ENCODE measurements at regions not wholly inside any gene's neighbourhood (a gene's known extent, or its start where the extent isn't known, plus 50 kb on each side); places are given as distances from the start of the nearest gene placed in this dataset.
A peak's percentile ranks its signal among the peaks of the same experiment; 100 is the strongest.

DNA sequence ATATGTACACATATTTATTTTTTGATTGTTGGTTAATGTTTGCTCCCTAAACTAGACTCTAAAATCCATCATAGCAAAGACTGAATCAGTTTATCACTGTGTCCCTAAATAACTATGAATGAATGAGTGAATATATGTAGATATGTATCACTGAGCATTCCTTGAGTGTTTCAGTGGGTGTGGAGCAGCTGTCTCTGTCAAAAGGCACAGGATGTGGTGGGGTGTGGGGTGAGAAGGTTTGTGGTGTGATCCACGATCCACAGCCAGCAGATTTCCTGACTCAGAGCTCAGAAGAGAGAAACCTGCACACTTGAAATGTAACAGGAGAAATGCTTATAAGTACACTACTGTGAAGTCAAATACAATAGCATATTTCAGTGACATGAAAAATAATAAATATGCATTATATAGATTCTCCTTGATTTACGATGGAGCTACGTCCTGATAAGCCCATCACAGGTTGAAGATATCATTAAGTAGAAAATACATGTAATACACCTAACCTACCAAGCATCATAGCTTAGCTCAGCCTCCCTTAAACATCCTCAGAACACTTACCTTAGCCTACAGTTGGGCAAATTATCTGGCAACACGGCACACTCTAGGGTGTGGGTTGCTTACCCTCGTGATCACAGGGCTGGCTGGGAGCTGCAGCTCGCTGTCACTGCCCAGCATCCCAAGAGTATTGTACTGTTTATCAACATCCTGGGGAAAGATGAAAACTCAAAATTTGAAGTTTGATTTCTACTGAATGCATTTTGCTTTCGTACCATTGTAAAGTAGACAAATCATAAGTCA, 287.0 kb downstream of the GAS1 start:
- DNase-seq = peak in 1 of 3 donors; percentile 75

DNA sequence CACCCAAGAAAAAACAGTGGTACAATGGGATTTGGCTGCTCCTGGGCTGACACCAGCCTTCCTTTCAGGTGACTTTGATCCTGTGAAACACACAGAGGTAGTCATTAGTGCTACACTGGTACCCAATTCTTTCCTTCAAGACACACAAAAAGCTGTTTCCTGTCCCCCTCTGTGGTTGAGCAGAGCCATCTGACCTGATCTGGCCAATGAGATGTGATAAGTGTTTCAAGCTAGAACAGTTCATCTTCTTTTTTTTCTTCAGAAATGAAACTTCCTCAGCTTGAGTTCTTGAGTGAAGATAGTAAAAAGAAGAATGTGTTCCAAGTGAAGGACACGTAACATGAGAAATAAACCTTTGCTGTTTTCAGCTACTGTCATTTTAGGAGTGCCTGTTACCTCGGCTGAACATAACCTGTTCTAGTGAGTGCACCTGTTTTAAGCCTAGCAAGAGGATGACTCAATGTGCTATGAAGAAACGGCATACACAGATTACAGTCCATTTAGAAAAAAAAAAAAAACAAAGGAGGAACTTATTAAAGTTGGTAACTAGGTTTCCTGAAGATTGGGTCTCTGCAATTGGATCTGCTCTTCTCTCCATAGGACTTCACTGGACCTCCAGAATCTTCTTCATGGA, 287.8 kb downstream of the GAS1 start:
- DNase-seq = no peak

DNA sequence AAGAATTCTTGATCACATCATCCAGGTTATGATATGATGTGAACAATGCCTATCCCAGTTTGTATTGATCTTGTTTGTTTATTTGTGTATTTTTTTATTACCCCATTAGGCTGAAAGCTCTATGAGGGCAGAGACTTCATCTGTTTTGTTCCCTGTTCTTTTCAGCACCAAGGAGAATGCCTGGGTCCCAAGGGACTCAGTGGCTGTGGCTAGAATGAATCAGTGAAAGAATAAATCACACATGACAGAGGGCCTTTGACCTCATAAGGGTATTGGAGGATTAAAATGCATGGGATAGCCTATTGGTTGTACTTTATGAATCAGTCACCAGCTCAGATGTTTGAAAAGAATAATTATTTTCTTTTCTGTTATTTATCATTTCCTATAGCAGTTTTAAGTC, 292.2 kb downstream of the GAS1 start:
- DNase-seq = peak in 1 of 3 donors; percentile 32

DNA sequence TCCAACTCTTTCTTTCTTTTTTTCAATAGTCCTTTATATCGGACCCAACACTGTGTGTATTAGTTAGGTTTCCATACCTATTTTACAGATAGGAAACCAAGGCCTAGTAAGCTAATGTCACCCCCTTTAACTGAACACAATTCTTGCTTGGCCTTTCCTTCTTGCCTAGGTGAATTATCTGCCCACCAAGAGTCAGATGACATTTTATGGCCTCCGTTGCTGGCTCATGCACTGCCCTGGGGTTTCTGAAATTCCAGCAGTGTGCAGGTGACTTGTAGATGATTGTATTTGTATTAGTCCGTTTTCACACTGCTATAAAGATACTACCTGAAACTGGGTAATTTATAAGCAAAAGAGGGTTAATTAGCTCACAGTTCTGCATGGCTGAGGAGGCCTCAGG, 293.8 kb downstream of the GAS1 start:
- no peak for DNase-seq

DNA sequence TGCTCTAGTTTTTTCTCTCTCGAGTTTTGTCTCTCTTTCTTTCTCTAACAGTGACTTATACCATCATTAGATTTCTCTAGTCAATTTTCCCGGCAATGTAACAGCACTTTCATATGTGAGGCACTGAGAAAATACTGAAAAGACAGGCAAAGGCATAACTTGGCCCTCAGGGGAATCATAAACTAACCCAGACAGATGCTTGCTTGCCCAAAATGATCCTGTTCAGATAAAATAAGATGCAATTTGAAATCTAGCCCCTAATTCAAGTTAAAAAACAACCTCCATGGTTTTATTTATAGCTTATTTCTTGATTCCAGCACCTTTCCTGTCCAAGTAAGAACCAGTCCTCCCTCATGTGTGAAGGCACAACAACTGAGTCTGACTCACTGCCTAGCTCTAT, 294.6 kb downstream of the GAS1 start:
- peak; percentile 18 to 69 (median 30) for DNase-seq

DNA sequence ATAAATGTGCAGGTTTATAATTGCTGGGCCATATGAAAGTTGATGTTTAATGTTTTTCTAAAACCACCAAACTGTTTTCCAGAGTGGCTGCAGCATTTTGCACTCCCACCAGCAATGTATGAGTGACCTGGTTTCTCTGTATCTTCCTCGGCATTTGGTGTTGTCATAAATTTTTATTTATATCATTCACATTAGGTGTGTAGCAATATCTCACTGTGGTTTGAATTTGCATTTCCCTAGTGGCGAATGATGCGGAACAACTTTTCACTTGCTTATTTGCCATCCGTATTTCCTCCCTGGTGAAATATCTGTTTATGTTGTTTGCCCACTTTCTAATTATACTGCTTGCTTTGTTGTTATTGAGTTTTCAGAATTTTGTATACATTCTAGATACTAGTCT, 295.7 kb upstream of the TUT7 start:
- no peak for DNase-seq

DNA sequence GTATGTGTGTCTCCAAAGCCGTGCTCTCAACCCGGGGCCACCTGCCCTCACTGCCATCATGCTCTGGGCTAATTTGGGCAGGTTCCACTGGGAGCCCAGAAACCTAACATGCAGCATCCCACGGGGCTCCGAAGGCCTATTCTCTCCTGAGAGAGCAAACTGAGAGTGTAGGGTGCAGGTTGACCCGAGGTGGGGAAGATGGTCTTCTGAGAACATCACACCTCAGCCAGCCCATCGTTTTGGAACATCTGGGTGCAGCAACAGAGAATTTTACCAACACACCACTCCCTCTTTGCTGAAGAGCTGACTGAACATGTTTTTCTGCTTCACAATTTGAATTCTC, 294.6 kb upstream of the TUT7 start:
- no peak for DNase-seq

DNA sequence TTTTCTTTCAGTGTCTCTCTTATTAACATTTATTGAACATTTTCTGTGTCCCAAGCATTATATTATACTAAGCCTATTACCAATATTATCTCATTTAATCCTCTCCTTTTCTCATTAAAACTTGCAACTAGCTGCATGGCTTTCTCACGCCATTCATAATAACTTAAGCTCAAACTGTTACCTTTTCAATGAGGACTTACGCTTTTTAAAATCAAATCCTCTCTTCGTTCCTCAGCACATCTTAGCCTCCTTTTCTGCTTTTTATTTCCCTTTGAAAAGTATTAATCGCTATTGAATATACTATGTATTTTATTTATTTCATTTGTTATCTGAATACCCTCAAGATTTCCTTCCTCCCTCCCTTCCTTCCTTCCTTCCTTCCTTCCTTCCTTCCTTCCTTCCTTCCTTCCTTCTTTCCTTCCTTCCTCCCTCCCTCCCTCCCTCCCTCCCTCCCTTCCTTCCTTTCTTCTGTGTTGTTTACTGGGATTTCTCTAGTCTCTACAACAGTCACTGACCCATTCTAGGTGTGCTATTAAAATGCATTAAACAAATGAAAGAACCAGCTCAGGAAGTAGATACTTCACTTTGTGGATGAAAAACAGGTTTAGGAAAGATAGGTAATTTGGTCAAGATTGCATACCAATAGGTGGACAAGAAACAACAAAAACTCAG, 294.1 kb upstream of the TUT7 start:
- no peak for DNase-seq

DNA sequence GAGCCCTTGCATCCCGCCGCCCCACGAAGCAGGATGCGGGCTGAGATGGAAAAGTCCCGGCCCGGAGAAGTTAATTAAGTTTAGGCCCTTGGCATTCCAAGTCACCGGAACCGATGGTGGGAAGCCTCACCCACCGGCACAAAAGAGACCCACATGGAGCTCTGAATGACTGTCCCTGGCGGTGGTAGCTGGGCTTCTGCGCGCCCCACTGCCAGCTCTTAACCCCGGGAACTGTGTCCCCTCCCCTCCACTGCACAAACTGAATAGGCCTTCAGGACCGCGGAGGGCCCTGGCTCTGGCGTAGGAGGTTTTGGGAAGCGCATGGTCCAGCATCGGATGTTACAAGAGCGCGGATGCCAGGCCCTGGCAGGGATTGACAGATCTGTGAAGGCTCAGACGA, 291.1 kb upstream of the TUT7 start:
- DNase-seq = no peak

DNA sequence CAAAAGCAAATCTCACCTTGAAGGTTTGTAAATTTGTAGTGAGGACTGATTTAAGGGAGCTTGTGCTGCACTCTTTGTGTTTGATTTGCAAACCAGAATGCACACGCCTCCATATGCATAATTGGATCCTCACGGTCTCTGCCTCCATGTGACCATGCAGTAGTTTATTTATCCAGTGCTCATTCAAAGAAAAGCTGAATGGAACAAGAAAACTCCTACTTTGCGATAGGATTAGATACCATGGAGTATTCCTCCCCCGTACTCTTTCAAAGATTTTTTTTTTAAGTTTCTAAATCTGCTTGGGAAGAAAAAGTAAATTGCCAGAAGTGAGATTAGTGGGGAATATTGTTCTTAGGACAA, 290.4 kb upstream of the TUT7 start:
- no peak for DNase-seq

DNA sequence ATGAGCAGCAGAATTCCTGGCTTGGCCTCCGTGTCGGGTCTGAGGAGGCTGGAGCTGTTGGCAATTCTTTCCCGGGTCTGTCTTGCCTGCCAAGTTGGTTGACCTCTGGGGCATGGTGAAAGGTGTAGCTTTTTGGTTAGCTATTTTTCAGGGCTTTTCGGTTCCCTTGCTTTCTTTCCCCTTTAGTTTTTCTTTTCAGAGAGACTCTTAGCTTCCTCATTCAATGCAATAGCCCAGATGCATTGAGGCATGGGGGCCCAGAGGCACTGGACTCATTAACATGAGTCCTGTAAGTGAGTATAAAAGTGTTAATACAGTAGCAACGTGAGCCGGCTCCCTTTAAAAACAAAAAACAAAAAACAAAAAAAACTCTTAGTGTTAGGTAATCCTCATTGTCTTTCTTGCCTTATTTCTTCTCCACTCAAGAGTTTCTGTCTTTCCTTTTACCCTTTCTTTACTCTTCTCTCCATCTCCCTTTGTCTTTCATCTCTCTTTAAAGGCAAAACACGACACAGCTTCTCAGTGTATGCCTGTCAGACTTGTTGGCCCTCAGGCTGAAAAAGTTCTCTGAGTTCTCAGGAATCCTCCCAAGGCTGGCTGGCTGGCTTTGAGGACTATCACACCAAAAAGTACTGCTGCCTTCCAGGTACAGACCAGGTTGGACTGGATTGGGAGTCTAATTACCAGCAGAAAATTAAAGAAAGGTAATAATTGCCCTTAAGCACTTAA, 289.9 kb upstream of the TUT7 start:
- DNase-seq = no peak

DNA sequence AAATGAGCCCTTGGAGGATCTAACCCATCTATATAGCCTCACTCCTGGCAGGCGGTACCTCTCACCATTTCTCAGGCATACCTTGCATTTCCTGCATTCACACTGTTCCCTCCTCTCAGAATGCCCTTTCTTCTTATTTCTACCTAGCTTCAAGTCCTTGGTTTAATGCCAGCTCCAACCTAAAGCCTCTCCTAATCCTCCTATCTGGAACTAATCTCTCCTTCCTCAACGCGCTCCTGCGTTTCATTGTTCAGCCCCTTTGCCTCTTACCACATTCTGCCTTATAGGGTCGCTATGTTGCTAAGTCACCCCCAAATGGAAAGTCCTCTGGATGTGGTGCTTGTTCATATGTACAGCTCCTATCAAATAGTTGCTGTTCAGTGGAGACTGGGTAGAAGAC, 288.5 kb upstream of the TUT7 start:
- no peak for DNase-seq

DNA sequence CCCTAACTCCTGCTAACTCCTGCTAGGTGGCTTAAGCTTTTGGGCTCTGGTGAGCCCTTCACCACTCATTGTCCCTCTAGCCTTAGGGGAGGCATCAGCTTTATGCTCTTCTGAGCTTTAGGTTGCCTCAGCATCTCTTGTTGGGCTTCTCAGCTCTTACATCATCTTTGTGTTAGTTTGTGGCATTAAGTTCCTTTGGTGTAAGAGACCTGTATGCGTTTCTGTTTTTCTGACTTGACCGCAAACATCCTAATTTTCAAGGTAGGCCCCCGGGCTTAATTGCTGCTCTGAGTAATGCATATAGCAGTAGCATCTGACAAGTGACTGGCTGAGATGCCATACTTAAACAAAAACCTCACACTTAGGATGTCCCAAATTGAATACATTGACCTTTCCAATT, 287.8 kb upstream of the TUT7 start:
- DNase-seq = no peak

DNA sequence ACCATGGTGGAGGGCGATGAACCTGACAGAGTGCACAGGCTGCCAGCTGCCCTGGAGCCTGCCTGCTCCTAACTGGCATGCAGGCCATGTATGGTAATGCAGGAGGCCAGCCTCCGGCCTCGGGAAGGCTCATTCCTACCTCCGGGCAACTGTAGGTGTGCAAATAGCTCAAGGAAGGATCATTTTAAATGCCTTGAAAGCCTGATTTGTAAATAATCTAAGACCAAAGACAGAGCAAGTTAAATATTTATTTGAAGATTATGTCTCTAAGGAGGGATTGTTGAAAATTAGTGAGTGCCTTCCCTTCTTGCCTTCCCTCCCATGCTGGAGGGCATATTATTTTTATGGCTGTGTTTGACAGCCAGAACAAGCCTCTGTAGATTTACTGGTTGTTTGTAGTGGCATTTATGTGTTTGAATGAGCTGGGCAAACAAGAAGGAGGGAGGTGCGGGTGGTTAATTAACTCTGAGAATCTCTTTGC, 285.7 kb upstream of the TUT7 start:
- DNase-seq = no peak

DNA sequence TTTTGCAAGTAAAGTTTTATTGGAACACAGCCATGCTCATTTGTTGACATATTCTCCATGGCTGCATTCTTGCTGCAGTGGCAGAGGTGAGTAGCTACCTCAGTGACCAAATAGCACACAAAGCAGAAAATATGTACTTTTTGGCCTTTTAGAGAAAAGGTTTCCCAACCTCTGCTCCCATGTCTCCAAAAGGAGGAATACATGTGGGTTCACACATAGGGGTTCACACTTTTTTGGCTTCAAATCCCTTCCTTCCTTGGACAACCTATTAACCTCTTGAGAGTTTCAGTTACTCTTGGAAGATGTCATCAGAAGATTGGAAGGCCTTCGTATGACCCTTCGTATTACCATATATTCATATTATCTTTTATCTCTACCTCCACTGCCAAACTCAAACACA, 285.1 kb upstream of the TUT7 start:
- no peak for DNase-seq

DNA sequence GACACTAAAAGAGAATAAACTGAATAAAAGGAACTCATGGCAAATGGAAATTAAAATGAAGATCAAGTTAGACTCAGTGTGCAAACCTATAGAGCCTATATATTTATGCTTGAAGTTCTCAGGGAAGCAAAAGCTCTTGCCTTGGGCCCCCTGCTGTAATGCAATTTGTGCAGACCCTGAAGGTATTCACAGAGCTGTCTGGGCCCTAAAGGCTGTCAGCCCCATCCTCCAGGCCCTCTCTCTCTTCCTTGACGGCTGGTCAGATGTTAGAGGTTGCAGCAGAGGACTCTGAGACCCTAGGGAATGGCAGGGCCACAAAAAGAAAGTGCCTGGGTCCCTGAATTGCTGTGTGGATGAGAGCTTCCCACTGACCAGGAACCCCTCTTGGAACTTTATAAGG, 283.9 kb upstream of the TUT7 start:
- DNase-seq = no peak

DNA sequence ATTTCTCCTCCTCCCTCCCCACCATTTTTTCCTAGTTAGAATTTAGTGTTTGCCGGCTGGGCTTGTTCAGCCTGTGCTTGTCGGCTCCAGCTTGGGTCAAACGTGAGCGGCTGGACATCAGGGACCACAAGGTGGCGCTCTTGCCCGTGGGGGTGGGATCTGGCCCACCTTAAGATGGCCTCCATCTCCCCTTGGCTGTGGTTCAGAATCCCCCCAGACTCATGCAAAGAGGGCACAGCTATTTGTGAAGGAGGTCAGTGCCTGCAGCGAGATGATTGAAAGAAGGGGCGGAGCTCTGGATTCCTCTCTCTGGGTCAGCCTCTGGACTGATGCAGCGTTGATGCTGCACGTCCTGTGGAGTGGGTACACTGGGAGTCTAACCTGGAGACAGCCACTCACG, 283.3 kb upstream of the TUT7 start:
- DNase-seq = peak in 1 of 3 donors; percentile 53

DNA sequence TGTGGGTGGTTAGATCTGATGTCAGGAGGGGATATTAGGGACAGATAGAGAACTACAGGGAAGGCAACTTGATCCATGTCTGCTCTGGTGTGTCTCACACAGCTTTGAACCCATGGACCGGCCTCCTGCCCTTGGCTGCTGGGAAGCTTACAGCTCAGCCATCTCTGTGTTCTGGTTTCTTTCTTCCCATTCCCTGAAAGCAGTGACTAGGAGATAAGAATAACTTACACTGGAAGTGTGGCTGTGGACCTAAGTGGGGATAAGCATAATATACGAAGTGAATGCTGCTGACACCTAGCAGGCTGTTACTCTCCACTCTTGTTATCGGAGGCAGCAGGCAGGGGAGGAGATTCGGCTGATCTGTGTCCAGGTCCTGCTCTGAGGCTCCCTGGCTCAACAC, 282.3 kb upstream of the TUT7 start:
- DNase-seq = no peak

DNA sequence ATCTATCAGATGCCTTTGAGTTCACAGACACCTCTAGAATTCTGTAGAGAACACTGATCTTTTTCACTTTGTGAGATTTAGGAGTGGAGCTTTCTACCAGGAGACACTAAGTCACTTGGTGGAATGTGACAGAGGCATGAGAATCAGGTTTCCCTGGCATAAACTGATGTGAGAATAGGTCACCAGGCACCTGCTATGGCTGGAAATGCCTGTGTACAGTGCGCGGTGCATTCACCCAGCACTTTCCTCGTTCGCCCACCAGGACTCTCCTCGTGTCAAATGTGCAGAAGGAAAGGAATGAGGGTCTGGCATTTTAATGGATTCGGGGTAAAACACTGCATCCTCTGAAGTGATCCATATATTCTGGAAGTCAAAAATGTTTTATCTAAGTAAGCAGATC, 281.8 kb upstream of the TUT7 start:
- no peak for DNase-seq

DNA sequence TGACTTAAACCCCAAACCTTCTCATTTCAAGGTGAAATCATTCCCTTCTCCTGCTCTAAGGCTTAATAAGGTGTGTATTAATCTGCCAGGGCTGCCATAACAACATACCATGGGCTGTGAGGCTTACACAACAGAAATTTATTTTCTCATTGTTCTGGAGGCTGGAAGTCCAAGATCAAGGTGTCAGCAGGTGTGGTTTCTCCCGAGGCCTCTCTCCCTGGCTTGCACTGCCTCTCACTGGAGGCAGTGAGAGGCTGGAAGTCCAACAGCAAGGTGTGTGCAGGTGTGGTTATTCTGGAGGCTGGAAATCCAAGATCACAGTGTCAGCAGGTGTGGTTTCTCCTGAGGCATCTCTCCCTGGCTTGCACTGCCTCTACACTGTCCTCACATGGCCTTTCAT, 280.3 kb upstream of the TUT7 start:
- DNase-seq = no peak

DNA sequence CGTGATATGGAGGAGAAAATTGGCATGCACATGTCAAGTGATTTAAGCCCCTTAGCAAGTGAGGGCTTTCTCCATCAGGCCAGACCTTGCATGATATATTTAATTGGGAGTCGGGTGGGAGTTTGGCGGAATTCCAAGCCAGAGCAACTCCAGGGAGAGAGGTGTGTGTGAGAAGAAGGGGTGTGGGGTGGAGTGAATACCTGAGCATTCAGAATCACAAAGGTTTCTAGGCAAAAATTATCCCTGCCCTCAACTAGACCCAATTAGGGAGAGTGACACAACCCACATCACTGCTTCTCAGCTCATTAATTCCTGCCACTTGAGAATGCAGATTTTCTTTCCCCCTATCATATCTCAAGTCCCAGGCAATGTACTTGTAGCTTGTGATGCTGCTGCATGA, 279.7 kb upstream of the TUT7 start:
- DNase-seq = no peak

DNA sequence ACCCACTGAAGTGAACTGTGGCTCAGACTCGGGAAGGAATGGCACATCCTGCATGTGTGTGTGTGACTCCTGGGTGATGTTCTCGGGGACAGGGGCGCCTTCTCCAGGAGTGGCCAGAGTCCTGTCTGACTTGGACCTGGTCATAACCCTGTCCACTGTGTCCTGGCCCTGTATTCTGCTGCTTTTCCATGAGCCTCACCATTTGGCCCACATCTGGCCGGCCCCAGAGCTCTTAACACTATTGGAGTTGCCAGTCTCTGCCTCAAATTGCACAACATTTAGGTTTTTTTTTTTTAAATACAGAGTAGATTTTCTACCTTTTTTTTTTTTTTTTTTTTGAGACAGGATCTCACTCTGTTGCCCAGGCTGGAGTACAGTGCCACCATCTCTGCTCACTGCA, 278.3 kb upstream of the TUT7 start:
- DNase-seq = no peak

DNA sequence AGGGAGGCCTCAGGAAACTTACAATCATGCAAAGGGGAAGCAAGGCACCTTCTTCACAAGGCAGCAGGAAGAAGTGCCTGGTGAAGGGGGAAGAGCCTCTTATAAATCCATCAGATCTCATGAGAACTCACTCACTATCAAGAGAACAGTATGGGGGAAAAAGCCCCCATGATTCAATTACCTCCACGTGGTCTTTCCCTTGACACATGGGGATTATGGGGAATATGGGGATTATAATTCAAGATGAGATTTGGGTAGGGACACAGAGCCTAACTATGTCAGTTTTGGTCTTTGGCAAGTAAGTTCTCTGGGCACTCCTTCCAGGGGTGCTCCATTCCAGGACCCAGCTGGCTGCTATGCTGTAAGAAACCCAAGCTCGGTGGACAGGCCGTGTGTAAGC, 275.3 kb upstream of the TUT7 start:
- no peak for DNase-seq

All from muscle of back (tissue), 3 donors.